Loucy (cell line): ENCODE measurements at regions not wholly inside any gene's neighbourhood (a gene's known extent, or its start where the extent isn't known, plus 50 kb on each side); places are given as distances from the start of the nearest gene placed in this dataset.

ENCODE experiments used
- EZH2phosphoT487 ChIP-seq: fragments of 200-600 bp; IDR thresholded peaks from 2 replicates; pipeline ENCODE4 v1.6.1; 2018; ENCODE audit warnings: antibody characterized with exemption, mild to moderate bottlenecking, moderate library complexity, borderline replicate concordance
- TF ChIP-seq, protein P1 (sequence below): fragments of 200-600 bp; sonication (generic); conservative IDR thresholded peaks from 2 replicates; pipeline ENCODE4 v1.5.1; 2014; ENCODE audit warnings: mild to moderate bottlenecking, antibody characterized with exemption, low read length

DNA sequence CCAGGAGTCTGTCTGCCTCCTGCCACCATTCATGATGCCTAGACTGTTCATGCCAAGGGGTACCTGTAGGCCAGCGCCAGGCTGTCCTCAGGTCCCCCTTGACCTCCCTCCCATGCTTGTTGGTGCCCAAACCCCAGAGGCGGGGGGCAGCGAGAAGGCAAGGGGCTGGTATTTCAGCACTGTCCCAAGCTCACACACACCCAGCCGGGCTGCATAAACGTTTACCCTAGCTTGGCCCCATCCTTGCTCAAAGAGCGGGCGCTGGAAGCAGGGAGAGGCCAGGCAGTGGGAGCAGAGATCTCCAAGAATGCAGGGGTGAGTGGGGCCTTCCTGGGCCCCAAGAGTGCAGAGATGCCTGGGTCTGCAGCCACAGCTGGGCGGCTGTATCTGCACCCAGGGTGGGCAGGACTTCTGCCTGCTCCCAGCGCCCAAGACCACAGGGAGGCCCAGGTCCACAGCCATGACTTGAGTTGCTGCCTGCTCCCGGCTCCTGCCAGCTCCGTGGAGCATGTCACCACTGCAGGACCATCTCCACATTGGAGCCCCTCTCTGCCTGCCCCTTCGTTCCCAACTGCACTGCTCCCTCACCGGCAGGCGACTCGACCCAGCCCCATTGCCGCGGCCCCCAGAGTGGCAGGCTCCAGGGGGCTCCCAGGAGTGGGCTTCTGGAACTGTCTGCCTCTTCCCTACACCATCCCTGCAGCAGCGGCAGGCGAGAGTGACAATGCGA, 616.6 kb downstream of the METTL4 start:
- TF ChIP-seq, protein P1, sequence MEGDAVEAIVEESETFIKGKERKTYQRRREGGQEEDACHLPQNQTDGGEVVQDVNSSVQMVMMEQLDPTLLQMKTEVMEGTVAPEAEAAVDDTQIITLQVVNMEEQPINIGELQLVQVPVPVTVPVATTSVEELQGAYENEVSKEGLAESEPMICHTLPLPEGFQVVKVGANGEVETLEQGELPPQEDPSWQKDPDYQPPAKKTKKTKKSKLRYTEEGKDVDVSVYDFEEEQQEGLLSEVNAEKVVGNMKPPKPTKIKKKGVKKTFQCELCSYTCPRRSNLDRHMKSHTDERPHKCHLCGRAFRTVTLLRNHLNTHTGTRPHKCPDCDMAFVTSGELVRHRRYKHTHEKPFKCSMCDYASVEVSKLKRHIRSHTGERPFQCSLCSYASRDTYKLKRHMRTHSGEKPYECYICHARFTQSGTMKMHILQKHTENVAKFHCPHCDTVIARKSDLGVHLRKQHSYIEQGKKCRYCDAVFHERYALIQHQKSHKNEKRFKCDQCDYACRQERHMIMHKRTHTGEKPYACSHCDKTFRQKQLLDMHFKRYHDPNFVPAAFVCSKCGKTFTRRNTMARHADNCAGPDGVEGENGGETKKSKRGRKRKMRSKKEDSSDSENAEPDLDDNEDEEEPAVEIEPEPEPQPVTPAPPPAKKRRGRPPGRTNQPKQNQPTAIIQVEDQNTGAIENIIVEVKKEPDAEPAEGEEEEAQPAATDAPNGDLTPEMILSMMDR: no peak
- TF ChIP-seq EZH2phosphoT487: no peak
